ENCODE measurements at regions not wholly inside any gene's neighbourhood (a gene's known extent, or its start where the extent isn't known, plus 50 kb on each side); places are given as distances from the start of the nearest gene placed in this dataset.

GRCh38 chr5:108560581-108560980, 178.7 kb upstream of the FBXL17 start:
- TF ChIP-seq, protein P1, sequence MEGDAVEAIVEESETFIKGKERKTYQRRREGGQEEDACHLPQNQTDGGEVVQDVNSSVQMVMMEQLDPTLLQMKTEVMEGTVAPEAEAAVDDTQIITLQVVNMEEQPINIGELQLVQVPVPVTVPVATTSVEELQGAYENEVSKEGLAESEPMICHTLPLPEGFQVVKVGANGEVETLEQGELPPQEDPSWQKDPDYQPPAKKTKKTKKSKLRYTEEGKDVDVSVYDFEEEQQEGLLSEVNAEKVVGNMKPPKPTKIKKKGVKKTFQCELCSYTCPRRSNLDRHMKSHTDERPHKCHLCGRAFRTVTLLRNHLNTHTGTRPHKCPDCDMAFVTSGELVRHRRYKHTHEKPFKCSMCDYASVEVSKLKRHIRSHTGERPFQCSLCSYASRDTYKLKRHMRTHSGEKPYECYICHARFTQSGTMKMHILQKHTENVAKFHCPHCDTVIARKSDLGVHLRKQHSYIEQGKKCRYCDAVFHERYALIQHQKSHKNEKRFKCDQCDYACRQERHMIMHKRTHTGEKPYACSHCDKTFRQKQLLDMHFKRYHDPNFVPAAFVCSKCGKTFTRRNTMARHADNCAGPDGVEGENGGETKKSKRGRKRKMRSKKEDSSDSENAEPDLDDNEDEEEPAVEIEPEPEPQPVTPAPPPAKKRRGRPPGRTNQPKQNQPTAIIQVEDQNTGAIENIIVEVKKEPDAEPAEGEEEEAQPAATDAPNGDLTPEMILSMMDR (IDR thresholded peaks at IDR 0.05), result no peak
- TF ChIP-seq EZH2 (IDR thresholded peaks at IDR 0.05) (no peak), EZH2phosphoT487 (IDR thresholded peaks at IDR 0.05) (no peak)

Data from neural progenitor cell (in vitro differentiated cells).